IMR-90 (cell line): ENCODE measurements at regions not wholly inside any gene's neighbourhood (a gene's known extent, or its start where the extent isn't known, plus 50 kb on each side); places are given as distances from the start of the nearest gene placed in this dataset.

ENCODE experiments used
- ATAC-seq: fragments of 200-7000 bp; cut with Tn5 transposase; 2 replicates; pipeline ENCODE4 v1.9.1; 2020; ENCODE audit warnings: low read depth, mild to moderate bottlenecking, moderate library complexity
- BruUV-seq: library from RNA; stranded (reverse); fragments of 400-500 nt; replicated peaks from 2 replicates; lab custom pipeline; 2021; lab: Mats Ljungman, UMichigan
- CTCF ChIA-PET: fragments of 300-600 bp; formaldehyde crosslinking; extraction: SDS; loops from one replicate; lab custom pipeline; 2021; ENCODE audit warnings: antibody characterized with exemption; lab: Yijun Ruan, JAX
- POLR2A ChIA-PET: fragments of 300-600 bp; sonication (Branson Sonifier 250); formaldehyde crosslinking; loops from one replicate; lab custom pipeline; 2022; ENCODE audit warnings: antibody characterized with exemption; ENCODE audit not compliant: unreplicated experiment; lab: Charles Lee
- DNase-seq: peaks from one replicate; pipeline ENCODE4 v3.0.0; 2013
- H2AFZ ChIP-seq: replicated peaks from 2 replicates; pipeline ENCODE3; 2013; ENCODE audit warnings: low read length, mild to moderate bottlenecking; ENCODE audit not compliant: poor library complexity
- H2AK5ac ChIP-seq: 2 replicates; pipeline ENCODE4 v1.6.1; 2013; ENCODE audit warnings: low read depth, low read length, inconsistent platforms
- H2AK9ac ChIP-seq: replicated peaks from 2 replicates; pipeline ENCODE3; 2013; ENCODE audit warnings: mild to moderate bottlenecking, low read depth, low read length, moderate library complexity; ENCODE audit not compliant: poor library complexity
- H2BK120ac ChIP-seq: 2 replicates; pipeline ENCODE4 v1.6.1; 2013; ENCODE audit warnings: low read depth, low read length, inconsistent platforms
- H2BK15ac ChIP-seq: 3 replicates; pipeline ENCODE4 v1.6.1; 2013; ENCODE audit warnings: low read depth, low read length, inconsistent platforms
- H2BK20ac ChIP-seq: 2 replicates; pipeline ENCODE4 v1.6.1; 2013; ENCODE audit warnings: low read depth, mild to moderate bottlenecking, inconsistent platforms, low read length, moderate library complexity
- H2BK5ac ChIP-seq: 2 replicates; pipeline ENCODE4 v1.6.1; 2013; ENCODE audit warnings: mild to moderate bottlenecking, low read depth, low read length, inconsistent platforms; ENCODE audit not compliant: poor library complexity, severe bottlenecking
- H3K14ac ChIP-seq: replicated peaks from 2 replicates; pipeline ENCODE4 v1.6.1; 2013; ENCODE audit warnings: low read depth, low read length, inconsistent platforms
- H3K18ac ChIP-seq: 2 replicates; pipeline ENCODE4 v1.6.1; 2013; ENCODE audit warnings: low read depth, low read length, control low read depth
- H3K23ac ChIP-seq: 2 replicates; pipeline ENCODE4 v1.6.1; 2013; ENCODE audit warnings: low read depth, low read length, inconsistent platforms
- H3K27ac ChIP-seq: 2 replicates; pipeline ENCODE4 v1.5.1; 2013; ENCODE audit warnings: mild to moderate bottlenecking, control low read depth, low read length; ENCODE audit not compliant: insufficient read depth
- H3K27me3 ChIP-seq: 2 replicates; pipeline ENCODE4 v1.6.1; 2013; ENCODE audit warnings: low read length; ENCODE audit not compliant: control insufficient read depth, insufficient read depth
- H3K36me3 ChIP-seq: 2 replicates; pipeline ENCODE4 v1.6.1; 2013; ENCODE audit warnings: low read length, mixed read lengths; ENCODE audit not compliant: control insufficient read depth, insufficient read depth
- H3K4ac ChIP-seq: 2 replicates; pipeline ENCODE4 v1.6.1; 2013; ENCODE audit warnings: low read depth, low read length, inconsistent platforms
- H3K4me1 ChIP-seq: 2 replicates; pipeline ENCODE4 v1.6.1; 2013; ENCODE audit warnings: low read length, mixed read lengths; ENCODE audit not compliant: control insufficient read depth, insufficient read depth
- H3K4me2 ChIP-seq: 2 replicates; pipeline ENCODE4 v1.6.1; 2013; ENCODE audit warnings: low read depth, mild to moderate bottlenecking, control low read depth, low read length, moderate library complexity
- H3K4me3 ChIP-seq: 2 replicates; pipeline ENCODE4 v1.5.1; 2013; ENCODE audit warnings: low read depth, mild to moderate bottlenecking, control low read depth, low read length, moderate library complexity; ENCODE audit not compliant: insufficient read depth
- H3K56ac ChIP-seq: 2 replicates; pipeline ENCODE4 v1.6.1; 2013; ENCODE audit warnings: low read length, inconsistent platforms; ENCODE audit not compliant: insufficient read depth; ENCODE audit errors: extremely low read depth
- H3K79me1 ChIP-seq, 2 experiments: 2 replicates each; pipeline ENCODE4 v1.6.1; 2013; ENCODE audit warnings: low read length in 2 of 2, inconsistent platforms in 1 of 2, low read depth in 1 of 2
- H3K9ac ChIP-seq: 2 replicates; pipeline ENCODE4 v1.6.1; 2013; ENCODE audit warnings: low read depth, low read length, control low read depth
- H3K9me1 ChIP-seq: 2 replicates; pipeline ENCODE4 v1.6.1; 2013; ENCODE audit warnings: low read length, inconsistent platforms; ENCODE audit not compliant: insufficient read depth
- H3K9me3 ChIP-seq: 2 replicates; pipeline ENCODE4 v1.6.1; 2013; ENCODE audit warnings: low read length; ENCODE audit not compliant: control insufficient read depth, insufficient read depth
- H4K20me1 ChIP-seq: 2 replicates; pipeline ENCODE4 v1.6.1; 2013; ENCODE audit warnings: low read length, inconsistent platforms; ENCODE audit not compliant: insufficient read depth
- H4K5ac ChIP-seq: 2 replicates; pipeline ENCODE4 v1.6.1; 2013; ENCODE audit warnings: mild to moderate bottlenecking, low read depth, low read length, control low read depth
- H4K8ac ChIP-seq, 2 experiments: 2 replicates each; pipeline ENCODE4 v1.6.1; 2013; ENCODE audit warnings: low read depth in 2 of 2, low read length in 2 of 2, control low read depth in 1 of 2, inconsistent platforms in 1 of 2
- H4K91ac ChIP-seq: 2 replicates; pipeline ENCODE4 v1.6.1; 2013; ENCODE audit warnings: low read depth, low read length, inconsistent platforms; ENCODE audit not compliant: insufficient read depth
- BHLHE40 ChIP-seq: fragments of 150-350 bp; IDR thresholded peaks from 2 replicates; pipeline ENCODE4 v1.6.1; 2016; ENCODE audit warnings: mild to moderate bottlenecking, low read depth, low read length
- CEBPB ChIP-seq: IDR thresholded peaks from 2 replicates; pipeline ENCODE4 v1.6.1; 2012; ENCODE audit warnings: low read depth, low read length, improper control_type of control experiment
- CHD1 ChIP-seq: IDR thresholded peaks from 2 replicates; pipeline ENCODE4 v1.6.1; 2012; ENCODE audit warnings: low read depth, low read length, improper control_type of control experiment
- FOS ChIP-seq: fragments of 150-350 bp; IDR thresholded peaks from 2 replicates; pipeline ENCODE4 v1.6.1; 2016; ENCODE audit warnings: low read depth, low read length
- MAFK ChIP-seq: IDR thresholded peaks from 2 replicates; pipeline ENCODE4 v1.6.1; 2012; ENCODE audit warnings: low read depth, low read length, improper control_type of control experiment
- MAZ ChIP-seq: IDR thresholded peaks from 2 replicates; pipeline ENCODE4 v1.6.1; 2012; ENCODE audit warnings: low read depth, mild to moderate bottlenecking, low read length, improper control_type of control experiment, moderate library complexity, borderline replicate concordance
- MXI1 ChIP-seq: IDR thresholded peaks from 2 replicates; pipeline ENCODE4 v1.6.1; 2012; ENCODE audit warnings: low read depth, mild to moderate bottlenecking, low read length, moderate library complexity, borderline replicate concordance
- NFE2L2 ChIP-seq: fragments of 150-350 bp; IDR thresholded peaks from 2 replicates; pipeline ENCODE4 v1.6.1; 2016; ENCODE audit warnings: low read depth, mild to moderate bottlenecking, low read length
- POLR2A ChIP-seq: IDR thresholded peaks from 2 replicates; pipeline ENCODE4 v1.6.1; 2012; ENCODE audit warnings: mild to moderate bottlenecking, low read depth, low read length
- RCOR1 ChIP-seq: IDR thresholded peaks from 2 replicates; pipeline ENCODE4 v1.6.1; 2012; ENCODE audit warnings: mild to moderate bottlenecking, low read length, improper control_type of control experiment; ENCODE audit not compliant: insufficient replicate concordance
- RFX5 ChIP-seq: IDR thresholded peaks from 2 replicates; pipeline ENCODE4 v1.8.0; 2012; ENCODE audit warnings: low read depth, mild to moderate bottlenecking, low read length, moderate library complexity
- SMC3 ChIP-seq: fragments of 150-350 bp; IDR thresholded peaks from 2 replicates; pipeline ENCODE4 v1.6.1; 2016; ENCODE audit warnings: low read depth, mild to moderate bottlenecking, antibody characterized with exemption, low read length, moderate library complexity
- WGBS, 2 experiments: methylation state at CpG; one replicate each; pipeline versions ENCODE4 v1.1.5 to v1.1.7; 2013; ENCODE audit warnings: missing lambda C conversion rate in 2 of 2; ENCODE audit not compliant: insufficient read length in 1 of 2; ENCODE audit errors: extremely low coverage in 2 of 2; 5-methylcytosine and 5-hydroxymethylcytosine counted together
- dilution Hi-C: fragments of 300-500 bp; cut with HindIII; formaldehyde crosslinking; loops from one replicate; pipeline ENCODE4 v1.14.3; 2018; ENCODE audit warnings: low sequenced_read_pairs; ENCODE audit not compliant: unreplicated experiment
- in situ Hi-C: fragments of 300-500 bp; cut with MboI; formaldehyde crosslinking; loops from 3 replicates; pipeline ENCODE4 v1.14.3; 2019; ENCODE audit warnings: low sequenced_read_pairs, inconsistent platforms, mixed read lengths
- intact Hi-C: fragments of 100-400 bp; cut with micrococcal nuclease; formaldehyde crosslinking; loops from 2 replicates; pipeline ENCODE4 v1.10.0; 2022
- TF ChIP-seq, protein P1 (sequence below): fragments of 150-350 bp; IDR thresholded peaks from 2 replicates; pipeline ENCODE4 v1.6.1; 2017; ENCODE audit warnings: mild to moderate bottlenecking, antibody characterized with exemption, low read length, low read depth
- TF ChIP-seq, protein P2 (sequence below): fragments of 150-350 bp; IDR thresholded peaks from 2 replicates; pipeline ENCODE4 v1.6.1; 2016; ENCODE audit warnings: low read depth, mild to moderate bottlenecking, low read length, moderate library complexity, borderline replicate concordance
- TF ChIP-seq, protein P3 (sequence below): conservative IDR thresholded peaks from 2 replicates; pipeline ENCODE4 v1.5.1; 2012; ENCODE audit warnings: mild to moderate bottlenecking, low read depth, low read length, improper control_type of control experiment

DNA sequence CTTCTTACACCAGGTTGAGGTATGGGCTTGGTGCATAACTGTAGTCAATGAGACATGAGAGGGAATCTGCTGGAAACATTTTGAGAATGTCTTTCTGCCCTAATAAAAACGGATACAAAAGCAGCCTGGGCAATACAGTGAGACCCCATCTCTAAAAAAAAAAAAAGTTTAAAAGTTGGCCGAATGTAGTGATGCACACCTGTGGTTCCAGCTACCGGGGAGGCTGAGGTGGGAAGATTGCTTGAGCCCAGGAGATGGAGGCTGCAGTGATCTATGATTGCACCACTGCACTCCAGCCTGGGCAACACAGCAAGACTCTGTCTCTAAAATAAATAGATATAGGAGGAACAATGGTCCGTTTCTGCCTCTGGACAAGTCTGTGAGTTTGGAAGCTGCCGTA is 81.5 kb upstream of the FAM171A1 start:
- Histone ChIP-seq H3K4me1 (no peaks in the 10 kb centered on the region), H3K4me3 (no peak overlapping the region), H3K18ac (no peak overlapping the region), H2BK15ac (no peak overlapping the region), H3K36me3 (no peaks in the 10 kb centered on the region), H3K27me3 (peaks cover 32% of the 10 kb centered on the region), H3K23ac (no peak overlapping the region), H2AK9ac (no peak overlapping the region), H4K5ac (no peak overlapping the region), H3K4ac (no peak overlapping the region), H3K79me1 (no peaks in the 10 kb centered on the region), H2BK20ac (no peak overlapping the region), H2BK5ac (no peak overlapping the region), H4K20me1 (no peaks in the 10 kb centered on the region), H3K9me3 (peaks cover 3% of the 10 kb centered on the region; the same call in 1 of the 2 replicates), H3K56ac (no peak overlapping the region), H4K91ac (no peak overlapping the region), H3K9ac (no peak overlapping the region), H2AFZ (no peak overlapping the region), H4K8ac (no peak overlapping the region), H3K14ac (no peak overlapping the region), H3K4me2 (no peak overlapping the region), H3K9me1 (no peaks in the 10 kb centered on the region), H3K27ac (no peak overlapping the region), H2BK120ac (no peak overlapping the region), H2AK5ac (no peak overlapping the region)
- TF ChIP-seq BHLHE40 (no peak), CEBPB (no peak), CHD1 (no peak), RCOR1 (no peak), FOS (no peak), MAFK (no peak), SMC3 (no peak), RFX5 (no peak), POLR2A (no peak), NFE2L2 (no peak), MXI1 (no peak), MAZ (no peak)
- TF ChIP-seq, protein P1, sequence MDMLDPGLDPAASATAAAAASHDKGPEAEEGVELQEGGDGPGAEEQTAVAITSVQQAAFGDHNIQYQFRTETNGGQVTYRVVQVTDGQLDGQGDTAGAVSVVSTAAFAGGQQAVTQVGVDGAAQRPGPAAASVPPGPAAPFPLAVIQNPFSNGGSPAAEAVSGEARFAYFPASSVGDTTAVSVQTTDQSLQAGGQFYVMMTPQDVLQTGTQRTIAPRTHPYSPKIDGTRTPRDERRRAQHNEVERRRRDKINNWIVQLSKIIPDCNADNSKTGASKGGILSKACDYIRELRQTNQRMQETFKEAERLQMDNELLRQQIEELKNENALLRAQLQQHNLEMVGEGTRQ = no peak
- TF ChIP-seq, protein P2, sequence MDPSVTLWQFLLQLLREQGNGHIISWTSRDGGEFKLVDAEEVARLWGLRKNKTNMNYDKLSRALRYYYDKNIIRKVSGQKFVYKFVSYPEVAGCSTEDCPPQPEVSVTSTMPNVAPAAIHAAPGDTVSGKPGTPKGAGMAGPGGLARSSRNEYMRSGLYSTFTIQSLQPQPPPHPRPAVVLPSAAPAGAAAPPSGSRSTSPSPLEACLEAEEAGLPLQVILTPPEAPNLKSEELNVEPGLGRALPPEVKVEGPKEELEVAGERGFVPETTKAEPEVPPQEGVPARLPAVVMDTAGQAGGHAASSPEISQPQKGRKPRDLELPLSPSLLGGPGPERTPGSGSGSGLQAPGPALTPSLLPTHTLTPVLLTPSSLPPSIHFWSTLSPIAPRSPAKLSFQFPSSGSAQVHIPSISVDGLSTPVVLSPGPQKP = no peak
- TF ChIP-seq, protein P3, sequence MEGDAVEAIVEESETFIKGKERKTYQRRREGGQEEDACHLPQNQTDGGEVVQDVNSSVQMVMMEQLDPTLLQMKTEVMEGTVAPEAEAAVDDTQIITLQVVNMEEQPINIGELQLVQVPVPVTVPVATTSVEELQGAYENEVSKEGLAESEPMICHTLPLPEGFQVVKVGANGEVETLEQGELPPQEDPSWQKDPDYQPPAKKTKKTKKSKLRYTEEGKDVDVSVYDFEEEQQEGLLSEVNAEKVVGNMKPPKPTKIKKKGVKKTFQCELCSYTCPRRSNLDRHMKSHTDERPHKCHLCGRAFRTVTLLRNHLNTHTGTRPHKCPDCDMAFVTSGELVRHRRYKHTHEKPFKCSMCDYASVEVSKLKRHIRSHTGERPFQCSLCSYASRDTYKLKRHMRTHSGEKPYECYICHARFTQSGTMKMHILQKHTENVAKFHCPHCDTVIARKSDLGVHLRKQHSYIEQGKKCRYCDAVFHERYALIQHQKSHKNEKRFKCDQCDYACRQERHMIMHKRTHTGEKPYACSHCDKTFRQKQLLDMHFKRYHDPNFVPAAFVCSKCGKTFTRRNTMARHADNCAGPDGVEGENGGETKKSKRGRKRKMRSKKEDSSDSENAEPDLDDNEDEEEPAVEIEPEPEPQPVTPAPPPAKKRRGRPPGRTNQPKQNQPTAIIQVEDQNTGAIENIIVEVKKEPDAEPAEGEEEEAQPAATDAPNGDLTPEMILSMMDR = no peak
- ATAC-seq (no peak), DNase-seq (no peak)
- WGBS, 2 experiments = no CpG with 5 or more reads among the region's 5 CpGs
- intact Hi-C loops (no loop called here), in situ Hi-C loops (no loop called here), dilution Hi-C loops (no loop called here)
- BruUV-seq = no TSS peak
- CTCF ChIA-PET = no interaction called here
- POLR2A ChIA-PET = interaction anchor here (0.5 kb wide), 1 partner anchor 107 kb away, joined by 3 read pairs; no protein-coding TSS in a partner anchor
